Central memory CD8-positive, alpha-beta T cell (primary cell): ENCODE measurements at regions not wholly inside any gene's neighbourhood (a gene's known extent, or its start where the extent isn't known, plus 50 kb on each side); places are given as distances from the start of the nearest gene placed in this dataset.

Experiments used
- ATAC-seq: fragments of 150-1000 bp; cut with Tn5 transposase; replicated peaks from 2 replicates; pipeline ENCODE4 v1.10.0; 2022; ENCODE audit warnings: mild to moderate bottlenecking, moderate FRiP score, moderate number of reproducible peaks; ENCODE audit not compliant: poor library complexity, severe bottlenecking; ENCODE audit errors: extremely low read depth
- DNase-seq, 2 donors: peaks; one replicate each; pipeline ENCODE4 v3.0.0; 2021; ENCODE audit warnings: low spot score in 2 of 2
- H3K27ac Mint-ChIP-seq: one replicate; pipeline ENCODE4 v1.8.0; 2022; ENCODE audit warnings: low read depth, mild to moderate bottlenecking, moderate library complexity, mixed read lengths
- H3K27me3 Mint-ChIP-seq: one replicate; pipeline ENCODE4 v1.8.0; 2022; ENCODE audit warnings: mixed read lengths
- H3K36me3 Mint-ChIP-seq: one replicate; pipeline ENCODE4 v1.8.0; 2022; ENCODE audit warnings: mild to moderate bottlenecking, moderate library complexity, mixed read lengths; ENCODE audit not compliant: insufficient read depth
- H3K4me1 Mint-ChIP-seq: one replicate; pipeline ENCODE4 v1.8.0; 2022; ENCODE audit warnings: mixed read lengths
- H3K4me3 Mint-ChIP-seq: one replicate; pipeline ENCODE4 v1.8.0; 2022; ENCODE audit warnings: mild to moderate bottlenecking, moderate library complexity, mixed read lengths
- H3K9me3 Mint-ChIP-seq: one replicate; pipeline ENCODE4 v1.8.0; 2022; ENCODE audit warnings: mixed read lengths

DNA sequence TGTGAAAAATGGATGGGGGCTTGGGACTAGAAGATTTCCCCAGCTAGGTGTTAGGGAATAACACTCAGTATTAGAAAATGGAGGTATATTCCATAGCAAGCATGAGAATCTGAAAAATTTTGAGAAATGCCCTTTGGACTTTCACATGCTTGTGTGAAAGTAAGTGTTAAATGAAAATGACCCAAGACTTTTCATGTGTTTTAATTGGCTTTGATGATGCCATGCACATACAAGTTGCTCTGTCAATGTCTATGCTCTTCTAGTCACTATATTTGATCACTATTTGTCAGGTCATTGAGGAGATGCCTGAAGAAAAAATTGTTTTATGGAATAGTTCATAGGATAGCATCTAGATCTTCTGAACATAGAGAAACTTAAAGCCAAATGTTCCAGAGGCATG is 147.6 kb downstream of the SH2D1A start:
- Mint-ChIP-seq H3K27me3 (no peaks in the 10 kb centered on the region), H3K4me1 (no peaks in the 10 kb centered on the region), H3K4me3 (no peak overlapping the region), H3K9me3 (no peaks in the 10 kb centered on the region), H3K27ac (no peak overlapping the region), H3K36me3 (peaks cover 1% of the 10 kb centered on the region)
- DNase-seq (no peak), ATAC-seq (no peak)

DNA sequence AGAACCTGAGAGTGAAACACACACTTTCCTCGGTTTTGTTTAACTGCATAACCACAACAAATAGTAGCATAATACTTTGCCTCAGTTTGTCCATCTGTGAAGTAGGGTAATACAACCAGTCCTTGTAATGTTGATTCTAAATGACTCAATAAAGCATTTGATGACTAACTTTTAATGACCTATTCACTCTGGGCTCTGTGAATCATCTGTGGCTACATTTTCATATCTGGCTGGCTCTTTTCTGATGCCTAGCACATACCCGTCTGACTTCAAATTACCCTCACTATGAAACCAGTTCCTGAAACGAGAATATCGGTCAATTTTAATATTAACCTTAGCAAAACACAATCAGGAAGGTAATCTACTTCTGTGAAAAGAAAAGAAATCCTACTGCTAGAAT is 151.0 kb downstream of the SH2D1A start:
- peaks cover 1% of the 10 kb centered on the region for H3K36me3 Mint-ChIP-seq
- DNase-seq (no peak), ATAC-seq (no peak)
- H3K27ac Mint-ChIP-seq, result no peak overlapping the region
- H3K4me3 Mint-ChIP-seq, result no peak overlapping the region
- no peaks in the 10 kb centered on the region for H3K9me3 Mint-ChIP-seq
- no peaks in the 10 kb centered on the region for H3K4me1 Mint-ChIP-seq
- no peaks in the 10 kb centered on the region for H3K27me3 Mint-ChIP-seq

GRCh38 chrX:124501586-124501985 is 155.2 kb downstream of the SH2D1A start:
- no peaks in the 10 kb centered on the region for H3K27me3 Mint-ChIP-seq
- DNase-seq (no peak), ATAC-seq (no peak)
- H3K9me3 Mint-ChIP-seq, result no peaks in the 10 kb centered on the region
- no peaks in the 10 kb centered on the region for H3K4me1 Mint-ChIP-seq
- peaks cover 2% of the 10 kb centered on the region for H3K36me3 Mint-ChIP-seq
- no peak overlapping the region for H3K27ac Mint-ChIP-seq
- no peak overlapping the region for H3K4me3 Mint-ChIP-seq

DNA sequence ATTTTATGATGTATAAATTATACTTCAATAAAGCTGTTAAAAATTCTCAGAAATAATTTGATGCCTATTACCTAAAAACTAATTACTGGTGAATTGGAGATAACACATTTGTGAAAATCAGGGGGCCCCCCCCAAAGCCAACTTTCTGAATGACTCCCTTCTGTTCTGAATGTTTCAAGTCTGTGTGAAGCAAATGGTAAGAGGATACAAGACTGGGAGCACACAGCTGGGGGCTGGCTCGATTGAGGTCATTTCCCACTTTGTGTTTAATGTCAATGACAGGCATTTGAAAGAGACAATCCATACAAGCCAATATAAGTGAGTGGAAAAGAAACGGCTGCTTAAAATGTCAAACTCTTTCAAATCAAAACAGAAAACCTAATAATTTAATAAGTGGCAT is 155.8 kb downstream of the SH2D1A start:
- H3K27ac Mint-ChIP-seq, result no peak overlapping the region
- DNase-seq, result no peak
- H3K9me3 Mint-ChIP-seq, result no peaks in the 10 kb centered on the region
- H3K27me3 Mint-ChIP-seq, result no peaks in the 10 kb centered on the region
- no peak overlapping the region for H3K4me3 Mint-ChIP-seq
- ATAC-seq, result no peak
- H3K4me1 Mint-ChIP-seq, result no peaks in the 10 kb centered on the region
- H3K36me3 Mint-ChIP-seq, result peaks cover 2% of the 10 kb centered on the region

- H3K27ac Mint-ChIP-seq, result no peak overlapping the region
- no peaks in the 10 kb centered on the region for H3K4me1 Mint-ChIP-seq
- no peaks in the 10 kb centered on the region for H3K9me3 Mint-ChIP-seq
- DNase-seq (no peak), ATAC-seq (no peak)
- H3K4me3 Mint-ChIP-seq, result no peak overlapping the region
- peaks cover 1% of the 10 kb centered on the region for H3K36me3 Mint-ChIP-seq
- H3K27me3 Mint-ChIP-seq, result no peaks in the 10 kb centered on the region
Observed at GRCh38 chrX:124502599-124502998, 156.2 kb downstream of the SH2D1A start.

GRCh38 chrX:124504111-124504983 is 158.0 kb downstream of the SH2D1A start:
- no peaks in the 10 kb centered on the region for H3K27me3 Mint-ChIP-seq
- H3K27ac Mint-ChIP-seq, result no peak overlapping the region
- H3K9me3 Mint-ChIP-seq, result no peaks in the 10 kb centered on the region
- H3K36me3 Mint-ChIP-seq, result peaks cover 1% of the 10 kb centered on the region
- no peaks in the 10 kb centered on the region for H3K4me1 Mint-ChIP-seq
- ATAC-seq (no peak), DNase-seq (no peak)
- no peak overlapping the region for H3K4me3 Mint-ChIP-seq

DNA sequence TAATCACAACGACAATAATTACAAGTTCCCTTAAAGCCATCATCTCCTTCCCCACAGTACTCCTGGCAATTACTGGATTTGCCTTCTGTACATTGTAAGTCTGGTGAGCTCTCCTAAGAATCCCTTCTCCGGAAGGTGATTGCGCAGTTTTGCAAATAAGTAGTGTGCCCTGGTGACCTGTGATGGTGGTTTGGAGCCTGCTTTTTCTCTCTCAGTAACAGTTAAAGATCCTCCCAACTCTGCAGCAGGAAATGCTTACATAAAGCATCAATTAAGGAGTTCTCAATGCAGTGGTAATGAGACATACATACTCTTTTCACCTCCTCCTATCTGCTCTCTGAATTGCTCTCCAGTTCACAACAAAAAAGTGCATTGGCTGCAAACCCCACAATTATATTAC is 159.7 kb downstream of the SH2D1A start:
- no peaks in the 10 kb centered on the region for H3K9me3 Mint-ChIP-seq
- peaks cover 1% of the 10 kb centered on the region for H3K36me3 Mint-ChIP-seq
- ATAC-seq (no peak), DNase-seq (no peak)
- no peak overlapping the region for H3K27ac Mint-ChIP-seq
- H3K4me1 Mint-ChIP-seq, result no peaks in the 10 kb centered on the region
- no peak overlapping the region for H3K4me3 Mint-ChIP-seq
- no peaks in the 10 kb centered on the region for H3K27me3 Mint-ChIP-seq

DNA sequence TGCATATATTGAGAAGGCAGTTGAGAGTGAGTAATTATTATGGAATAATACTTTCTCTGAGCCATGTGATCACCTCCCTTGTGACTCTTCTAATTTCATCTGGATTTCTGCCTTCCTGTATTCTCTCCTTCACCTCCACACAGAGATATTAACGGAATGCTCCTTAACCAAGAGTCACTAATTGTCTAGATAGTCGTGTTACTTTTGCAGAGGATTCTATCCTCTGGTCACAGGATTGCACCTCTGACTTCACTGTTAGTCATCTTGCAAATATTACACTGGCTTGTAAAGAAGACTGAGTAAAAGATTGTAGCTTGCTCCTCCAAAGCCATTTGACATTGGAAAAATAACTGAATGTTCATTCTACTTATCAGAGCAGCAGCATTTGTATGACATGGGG is 160.9 kb downstream of the SH2D1A start:
- no peaks in the 10 kb centered on the region for H3K4me1 Mint-ChIP-seq
- H3K36me3 Mint-ChIP-seq, result peaks cover 1% of the 10 kb centered on the region
- no peak overlapping the region for H3K4me3 Mint-ChIP-seq
- no peak overlapping the region for H3K27ac Mint-ChIP-seq
- DNase-seq (no peak), ATAC-seq (no peak)
- H3K27me3 Mint-ChIP-seq, result no peaks in the 10 kb centered on the region
- no peaks in the 10 kb centered on the region for H3K9me3 Mint-ChIP-seq

GRCh38 chrX:124518885-124519284 is 172.5 kb downstream of the SH2D1A start:
- no peaks in the 10 kb centered on the region for H3K27me3 Mint-ChIP-seq
- DNase-seq, result no peak
- no peak overlapping the region for H3K4me3 Mint-ChIP-seq
- no peak for ATAC-seq
- no peaks in the 10 kb centered on the region for H3K9me3 Mint-ChIP-seq
- peaks cover 5% of the 10 kb centered on the region for H3K36me3 Mint-ChIP-seq
- no peaks in the 10 kb centered on the region for H3K4me1 Mint-ChIP-seq
- H3K27ac Mint-ChIP-seq, result no peak overlapping the region

- DNase-seq, result no peak
- Mint-ChIP-seq H3K36me3 (peaks cover 4% of the 10 kb centered on the region), H3K4me1 (no peaks in the 10 kb centered on the region), H3K9me3 (no peaks in the 10 kb centered on the region), H3K4me3 (no peak overlapping the region), H3K27ac (no peak overlapping the region), H3K27me3 (no peaks in the 10 kb centered on the region)
- no peak for ATAC-seq
Observed at GRCh38 chrX:124524852-124525251, 178.5 kb downstream of the SH2D1A start.

GRCh38 chrX:124529786-124530185 is 183.4 kb downstream of the SH2D1A start:
- Mint-ChIP-seq H3K9me3 (no peaks in the 10 kb centered on the region), H3K4me1 (no peaks in the 10 kb centered on the region), H3K27me3 (no peaks in the 10 kb centered on the region), H3K27ac (no peak overlapping the region), H3K36me3 (peaks cover 2% of the 10 kb centered on the region), H3K4me3 (no peak overlapping the region)
- no peak for DNase-seq
- ATAC-seq, result no peak

- ATAC-seq (no peak), DNase-seq (no peak)
- Mint-ChIP-seq H3K9me3 (no peaks in the 10 kb centered on the region), H3K4me1 (no peaks in the 10 kb centered on the region), H3K36me3 (peaks cover 2% of the 10 kb centered on the region), H3K4me3 (no peak overlapping the region), H3K27me3 (no peaks in the 10 kb centered on the region), H3K27ac (no peak overlapping the region)
Observed at GRCh38 chrX:124530803-124531202, 184.4 kb downstream of the SH2D1A start.

- Mint-ChIP-seq H3K4me3 (no peak overlapping the region), H3K4me1 (no peaks in the 10 kb centered on the region), H3K27me3 (no peaks in the 10 kb centered on the region), H3K36me3 (no peaks in the 10 kb centered on the region), H3K27ac (no peak overlapping the region), H3K9me3 (no peaks in the 10 kb centered on the region)
- no peak for DNase-seq
- no peak for ATAC-seq
Observed at GRCh38 chrX:124534536-124534935, 188.2 kb downstream of the SH2D1A start.
